GM12874 (cell line): ENCODE measurements at regions not wholly inside any gene's neighbourhood (a gene's known extent, or its start where the extent isn't known, plus 50 kb on each side); places are given as distances from the start of the nearest gene placed in this dataset.

Experiments
- CTCF ChIP-seq: IDR thresholded peaks from 2 replicates; pipeline ENCODE4 v1.5.1; 2011; ENCODE audit warnings: low read depth, mild to moderate bottlenecking, control low read depth, low read length, moderate library complexity; ENCODE audit not compliant: insufficient read depth

DNA sequence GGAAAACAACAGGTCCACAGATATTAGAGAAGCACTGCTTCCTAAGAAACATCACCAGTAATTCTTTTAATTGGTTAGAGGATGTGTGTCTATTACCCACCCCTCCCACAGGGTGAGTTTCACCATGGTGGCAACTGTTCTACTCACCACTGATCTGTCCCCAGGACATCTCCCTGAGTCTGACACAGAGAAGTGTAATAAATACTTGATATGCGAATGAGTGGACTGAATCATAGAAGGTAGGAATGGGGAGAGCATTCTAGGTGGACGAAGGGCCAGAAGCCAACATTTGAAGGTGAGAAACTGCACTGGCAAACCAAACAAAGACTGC is 452.7 kb upstream of the PROK2 start:
- TF ChIP-seq CTCF: no peak

DNA sequence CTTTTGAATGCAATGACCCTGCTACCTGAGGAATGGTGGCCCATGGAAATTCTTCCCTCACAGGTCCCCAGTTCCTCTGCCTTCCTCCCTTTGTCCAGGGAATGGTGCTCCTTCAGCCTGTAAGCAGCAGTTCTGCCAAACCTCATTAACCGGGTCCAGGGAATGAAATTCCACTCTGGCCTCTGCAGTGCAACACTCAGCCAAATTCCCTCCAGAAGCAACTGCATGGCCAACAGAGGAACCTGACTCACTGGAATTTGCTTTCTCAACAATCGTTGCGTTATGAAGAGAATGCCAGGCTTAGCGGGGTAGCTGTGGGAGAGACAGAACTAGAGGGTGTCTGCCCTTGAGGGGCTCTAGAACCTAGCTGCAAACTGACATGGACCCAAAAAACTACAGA is 449.4 kb upstream of the PROK2 start:
- no peak for TF ChIP-seq CTCF

GRCh38 chr3:72233571-72233970 is 448.6 kb upstream of the PROK2 start:
- TF ChIP-seq CTCF: no peak

DNA sequence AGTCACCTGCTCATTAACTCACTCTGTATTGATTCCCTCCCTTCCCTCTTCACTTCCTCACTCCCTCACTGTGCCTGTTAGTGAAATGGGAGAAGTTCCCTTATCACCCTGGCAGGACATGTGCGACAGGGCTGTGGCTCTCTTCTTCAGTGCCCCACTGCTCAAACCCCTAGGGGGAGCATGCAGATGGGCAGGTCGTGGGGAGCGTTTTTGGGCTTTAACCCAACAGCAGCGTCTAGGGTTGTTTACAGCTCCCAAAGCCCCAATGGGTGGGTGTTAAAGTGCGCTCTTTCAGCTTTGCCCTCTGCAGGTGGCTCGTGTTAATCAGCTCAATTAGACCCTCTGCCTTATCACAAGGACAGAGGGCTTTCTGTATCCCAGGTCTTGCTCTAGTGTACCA is 447.8 kb upstream of the PROK2 start:
- TF ChIP-seq CTCF: no peak

GRCh38 chr3:72232331-72232730 is 447.4 kb upstream of the PROK2 start:
- TF ChIP-seq CTCF: no peak

DNA sequence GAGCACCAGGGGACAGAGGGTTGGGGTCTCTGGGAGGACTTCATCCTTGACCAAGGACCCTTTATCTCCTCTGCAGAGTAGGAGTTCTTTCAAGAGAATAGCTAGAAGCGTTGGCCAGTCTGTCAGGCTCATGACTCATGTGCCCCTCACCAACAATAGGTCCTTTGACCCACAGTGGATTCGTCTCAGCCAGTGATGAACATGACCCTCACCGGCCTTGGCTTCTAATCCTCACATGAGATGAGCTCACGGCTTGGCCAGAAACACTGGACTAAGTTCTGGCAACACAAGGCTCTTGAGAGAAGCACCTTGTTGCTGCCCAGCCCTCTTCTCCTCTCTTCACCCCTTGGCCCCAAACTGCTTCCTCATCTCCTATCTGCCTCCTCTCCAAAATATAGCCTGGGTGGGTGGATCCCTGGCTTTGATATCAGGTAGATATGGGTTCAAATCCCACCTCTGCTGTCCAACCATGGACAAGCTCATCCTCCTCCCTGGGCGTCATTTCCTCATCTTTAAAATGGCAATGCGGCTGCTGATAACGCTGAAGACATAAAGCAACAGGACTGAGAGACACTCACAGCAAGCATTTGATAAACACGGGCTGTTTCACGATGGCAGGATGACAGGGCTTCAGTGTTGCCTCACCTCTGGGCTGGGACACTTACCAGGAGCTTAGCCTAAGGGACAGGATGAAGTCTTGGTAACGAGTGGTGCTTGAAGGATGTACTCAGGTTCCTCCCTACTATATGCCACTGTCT is 446.7 kb upstream of the PROK2 start:
- no peak for TF ChIP-seq CTCF

- no peak for TF ChIP-seq CTCF
These were observed 445.9 kb upstream of the PROK2 start for GRCh38 chr3:72230774-72231379.

GRCh38 chr3:72229952-72230351 is 445.0 kb upstream of the PROK2 start:
- TF ChIP-seq CTCF: no peak
